ENCODE measurements at regions not wholly inside any gene's neighbourhood (a gene's known extent, or its start where the extent isn't known, plus 50 kb on each side); places are given as distances from the start of the nearest gene placed in this dataset.

GRCh38 chr5:113871972-113872371 lies 358.5 kb downstream of the YTHDC2 start:
- H2BK12ac ChIP-seq (ENCODE audit: insufficient read length, low read depth, low read length): no peak overlapping the region
- H3K27me3 Mint-ChIP-seq (ENCODE audit: low read depth): no peaks in the 10 kb centered on the region

More at GRCh38 chr5:113871972-113872371, 358.5 kb downstream of the YTHDC2 start:
- H4K5ac ChIP-seq (ENCODE audit: insufficient read length, low read depth, low read length): no peak overlapping the region
- no peak overlapping the region for H3K56ac ChIP-seq (ENCODE audit: insufficient read length, low read depth, low read length)
- no peak for DNase-seq
- H3K27ac ChIP-seq (ENCODE audit: insufficient read length, low read depth, low read length): no peak overlapping the region
- H3K9me3 ChIP-seq (ENCODE audit: control insufficient read depth, low read depth, low read length): no peaks in the 10 kb centered on the region
- H2BK20ac ChIP-seq (ENCODE audit: low read depth, low read length, poor library complexity, severe bottlenecking): no peak overlapping the region
- H3K23ac ChIP-seq (ENCODE audit: insufficient read length, low read depth, low read length): no peak overlapping the region
- no peak overlapping the region for H2BK5ac ChIP-seq (ENCODE audit: insufficient read length, low read length)
- H2BK120ac ChIP-seq (ENCODE audit: low read depth, low read length, poor library complexity, severe bottlenecking): no peak overlapping the region
- H4K8ac ChIP-seq (replicated peaks; ENCODE audit: insufficient read length, low read depth, low read length): no peak overlapping the region
- H2AFZ ChIP-seq (ENCODE audit: low read length): no peak overlapping the region
- H3K27me3 ChIP-seq (ENCODE audit: insufficient read depth, low read length): no peaks in the 10 kb centered on the region
- WGBS (ENCODE audit: extremely low coverage, insufficient read length, low lambda C conversion rate): no CpG with 5 or more reads among the region's 4 CpGs
- H3K4me1 Mint-ChIP-seq: peaks cover 7 to 8% of the 10 kb centered on the region in 2 experiments; a peak in 2 of 4 replicates
- no peak overlapping the region for H2BK15ac ChIP-seq (ENCODE audit: low read depth, low read length)
- no peaks in the 10 kb centered on the region for H3K79me2 ChIP-seq (ENCODE audit: insufficient read depth, low read length)
- no peaks in the 10 kb centered on the region; a peak in 2 of 7 replicates for H3K36me3 Mint-ChIP-seq (ENCODE audit: insufficient read depth in 1 of 3, low read depth in 3 of 3)
- H3T11ph ChIP-seq (ENCODE audit: low read length): no peak overlapping the region
- no peak overlapping the region for H3K14ac ChIP-seq (ENCODE audit: insufficient read depth, low read length)
- H3K79me1 ChIP-seq (ENCODE audit: insufficient read depth, low read depth, low read length, poor library complexity, severe bottlenecking): no peaks in the 10 kb centered on the region
- H3K18ac ChIP-seq (ENCODE audit: insufficient read length, low read depth, low read length): no peak overlapping the region
- no peak overlapping the region for H3K4me2 ChIP-seq (ENCODE audit: insufficient read depth, insufficient read length, low read length)
- H3K23me2 ChIP-seq (ENCODE audit: insufficient read length, low read depth, low read length, poor library complexity, severe bottlenecking): no peaks in the 10 kb centered on the region
- no peak overlapping the region for H3K4me3 Mint-ChIP-seq
- no peak overlapping the region for H2AK5ac ChIP-seq (ENCODE audit: insufficient read length, low read length)
- no peak overlapping the region for H3K4ac ChIP-seq (ENCODE audit: low read depth, low read length)
- H3K27ac Mint-ChIP-seq: no peak overlapping the region
- no peaks in the 10 kb centered on the region for H4K20me1 ChIP-seq (ENCODE audit: control insufficient read depth, insufficient read depth, insufficient read length)
- no peak overlapping the region for H4K91ac ChIP-seq (ENCODE audit: insufficient read length, low read depth, low read length)
- no peak for TF ChIP-seq CTCF (conservative IDR thresholded peaks at IDR 0.05)
- peaks cover 0 to 3% of the 10 kb centered on the region in 2 experiments; a peak in 1 of 5 replicates for H3K9me3 Mint-ChIP-seq
- H3K9ac ChIP-seq (ENCODE audit: extremely low read depth, insufficient read length, low read length): no peak overlapping the region
- H3K4me1 ChIP-seq (ENCODE audit: insufficient read depth, low read length): no peaks in the 10 kb centered on the region
